BE2C (cell line): ENCODE measurements at regions not wholly inside any gene's neighbourhood (a gene's known extent, or its start where the extent isn't known, plus 50 kb on each side); places are given as distances from the start of the nearest gene placed in this dataset.

Source experiments
- DNase-seq: peaks from one replicate; pipeline ENCODE4 v3.0.0-alpha.2; 2020
- H3K27me3 ChIP-seq: fragments of 250-450 bp; sonication (Bioruptor Pico); 2 replicates; pipeline ENCODE4 v1.5.1; 2020; ENCODE audit warnings: mild to moderate bottlenecking
- H3K36me3 ChIP-seq: fragments of 250-450 bp; sonication (Bioruptor Pico); 2 replicates; pipeline ENCODE4 v1.5.1; 2020; ENCODE audit warnings: mild to moderate bottlenecking
- H3K4me1 ChIP-seq: fragments of 250-450 bp; sonication (Bioruptor Pico); 2 replicates; pipeline ENCODE4 v1.5.1; 2020
- H3K4me3 ChIP-seq: 2 replicates; pipeline ENCODE4 v1.5.1; 2011; ENCODE audit warnings: low read depth, low read length
- H3K9me3 ChIP-seq: fragments of 250-450 bp; sonication (Bioruptor Pico); 2 replicates; pipeline ENCODE4 v1.5.1; 2020
- CTCF ChIP-seq: IDR thresholded peaks from 2 replicates; pipeline ENCODE4 v1.5.1; 2012; ENCODE audit warnings: mild to moderate bottlenecking, low read depth, low read length

- no peak overlapping the region for H3K4me3 ChIP-seq
- H3K9me3 ChIP-seq = no peaks in the 10 kb centered on the region
- H3K27me3 ChIP-seq = peaks cover 14% of the 10 kb centered on the region
- no peak for TF ChIP-seq CTCF
- H3K4me1 ChIP-seq = no peaks in the 10 kb centered on the region
- H3K36me3 ChIP-seq = no peaks in the 10 kb centered on the region
- DNase-seq = no peak
These were observed 96.0 kb downstream of the PSMB1 start for GRCh38 chr6:170456886-170457698.
